GM12875 (cell line): ENCODE measurements at regions not wholly inside any gene's neighbourhood (a gene's known extent, or its start where the extent isn't known, plus 50 kb on each side); places are given as distances from the start of the nearest gene placed in this dataset.

ENCODE experiments used
- H3K4me3 ChIP-seq: one replicate; pipeline ENCODE4 v1.5.1; 2011; ENCODE audit warnings: low read depth, low read length, control low read depth
- CTCF ChIP-seq: IDR thresholded peaks from 2 replicates; pipeline ENCODE4 v1.5.1; 2011; ENCODE audit warnings: low read depth, mild to moderate bottlenecking, control low read depth, inconsistent platforms, low read length, moderate library complexity, borderline replicate concordance; ENCODE audit not compliant: insufficient read depth

GRCh38 chr13:105598529-105598928 is 936.9 kb downstream of the EFNB2 start:
- no peak for TF ChIP-seq CTCF
- no peak overlapping the region for H3K4me3 ChIP-seq

GRCh38 chr13:105597573-105597972 is 937.9 kb downstream of the EFNB2 start:
- H3K4me3 ChIP-seq, result no peak overlapping the region
- no peak for TF ChIP-seq CTCF

- no peak for TF ChIP-seq CTCF
- no peak overlapping the region for H3K4me3 ChIP-seq
Measured at GRCh38 chr13:105595471-105595870, 940.0 kb downstream of the EFNB2 start.

DNA sequence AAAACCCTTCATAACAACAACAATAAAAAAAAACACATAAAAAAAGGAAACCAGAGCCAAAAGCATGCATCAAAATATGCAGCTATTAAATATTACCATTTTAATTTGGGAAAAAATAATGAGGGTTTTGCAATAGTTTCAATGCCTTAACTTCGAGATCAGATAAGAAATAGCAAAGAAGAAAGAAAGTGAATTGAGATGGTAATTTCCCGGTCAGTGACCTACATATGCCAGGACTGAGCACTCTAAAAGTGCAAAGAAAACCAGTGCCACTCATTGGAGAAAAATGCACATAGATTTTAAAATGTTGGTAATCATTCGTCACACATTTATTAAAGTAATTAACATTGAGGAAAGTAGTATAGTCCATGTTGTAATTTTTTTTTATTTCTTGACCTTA is 944.2 kb downstream of the EFNB2 start:
- TF ChIP-seq CTCF, result no peak
- no peak overlapping the region for H3K4me3 ChIP-seq

- H3K4me3 ChIP-seq, result no peak overlapping the region
- TF ChIP-seq CTCF, result no peak
Measured at GRCh38 chr13:105587786-105588185, 947.7 kb downstream of the EFNB2 start.

DNA sequence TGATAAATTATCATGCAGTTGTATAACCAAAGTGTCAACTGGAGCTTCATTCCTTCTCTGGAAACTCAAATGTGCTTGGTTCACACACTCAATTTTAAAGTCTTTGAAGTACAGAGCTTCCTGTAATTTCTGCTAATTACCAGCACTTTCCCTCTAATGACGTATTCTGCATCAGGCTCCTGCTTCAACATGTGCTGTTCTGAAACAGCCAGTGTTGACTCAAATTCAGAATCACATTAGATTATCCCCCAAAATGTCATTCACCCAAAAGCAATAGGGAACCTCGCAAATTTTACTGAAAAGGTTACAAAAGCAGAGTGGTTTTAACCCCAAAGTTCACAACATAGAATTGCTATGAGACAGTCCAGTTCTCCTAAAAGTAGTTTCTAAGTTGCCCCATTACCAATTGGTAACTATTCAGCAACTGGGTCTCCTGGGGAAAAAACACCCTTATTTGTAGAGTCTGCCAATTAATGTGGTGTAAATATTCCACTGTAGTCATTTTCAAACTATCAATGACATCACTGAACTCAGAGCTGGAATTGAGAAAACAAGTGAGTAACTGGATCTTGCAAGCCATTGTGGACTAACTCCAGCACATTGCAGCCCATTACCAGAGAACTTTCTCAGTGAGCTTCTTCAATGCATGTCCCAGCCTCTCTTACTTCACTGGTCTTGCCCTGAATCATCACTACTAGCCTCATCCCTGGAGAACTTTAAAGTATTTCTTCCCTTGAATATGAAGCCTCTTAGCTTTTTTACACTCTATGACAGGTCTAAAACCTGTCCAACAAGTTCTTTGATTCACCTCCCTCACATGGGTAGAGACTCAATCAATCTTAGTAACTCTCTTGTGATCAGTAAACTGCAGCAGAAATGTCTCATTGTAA is 955.4 kb downstream of the EFNB2 start:
- H3K4me3 ChIP-seq, result no peak overlapping the region
- TF ChIP-seq CTCF, result no peak

- H3K4me3 ChIP-seq, result no peak overlapping the region
- no peak for TF ChIP-seq CTCF
Measured at GRCh38 chr13:105573136-105573535, 962.3 kb downstream of the EFNB2 start.
